ENCODE measurements at regions not wholly inside any gene's neighbourhood (a gene's known extent, or its start where the extent isn't known, plus 50 kb on each side); places are given as distances from the start of the nearest gene placed in this dataset.
A peak's percentile ranks its signal among the peaks of the same experiment; 100 is the strongest.
"Not testable (repeated sequence)": the region's sequence is repeated elsewhere in the genome, so short reads cannot be mapped to it uniquely, and the experiment has no call there.

- no peak for DNase-seq (ENCODE audit: low spot score)
- no peak for TF ChIP-seq CTCF (IDR thresholded peaks at IDR 0.05)
- ATAC-seq (ENCODE audit: low FRiP score), result no peak
These were observed 123.4 kb upstream of the ACBD5 start for GRCh38 chr10:27364028-27364427.

DNA sequence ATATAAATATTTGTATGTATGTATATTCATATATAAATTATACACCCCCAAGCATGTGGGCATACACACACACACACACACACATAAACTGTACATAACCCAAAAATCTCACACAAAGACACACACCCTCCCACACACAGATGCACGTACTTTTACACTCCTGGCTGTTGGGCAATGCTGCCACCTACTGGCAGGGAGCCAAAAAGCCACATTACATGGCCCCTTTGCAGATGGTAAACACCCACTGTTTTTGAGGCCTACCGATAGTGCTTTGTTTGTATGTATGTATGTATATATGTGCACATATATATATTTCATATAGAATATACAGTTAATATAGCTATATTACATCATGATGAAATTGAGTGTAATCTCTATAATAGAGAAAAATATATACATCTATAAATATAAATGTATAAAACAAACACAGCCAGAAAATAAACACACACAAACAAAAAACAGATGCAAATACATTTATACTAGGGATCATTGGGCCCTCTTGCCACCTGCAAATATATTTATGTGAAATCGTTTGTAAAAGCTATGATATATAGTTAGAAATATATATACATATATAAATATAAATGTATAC is 120.1 kb upstream of the ACBD5 start:
- ATAC-seq (ENCODE audit: low FRiP score) (no peak), DNase-seq (ENCODE audit: low spot score) (peak; percentile 56)
- peak in 1 of 3 donors; percentile 11 for TF ChIP-seq CTCF (IDR thresholded peaks at IDR 0.05)

DNA sequence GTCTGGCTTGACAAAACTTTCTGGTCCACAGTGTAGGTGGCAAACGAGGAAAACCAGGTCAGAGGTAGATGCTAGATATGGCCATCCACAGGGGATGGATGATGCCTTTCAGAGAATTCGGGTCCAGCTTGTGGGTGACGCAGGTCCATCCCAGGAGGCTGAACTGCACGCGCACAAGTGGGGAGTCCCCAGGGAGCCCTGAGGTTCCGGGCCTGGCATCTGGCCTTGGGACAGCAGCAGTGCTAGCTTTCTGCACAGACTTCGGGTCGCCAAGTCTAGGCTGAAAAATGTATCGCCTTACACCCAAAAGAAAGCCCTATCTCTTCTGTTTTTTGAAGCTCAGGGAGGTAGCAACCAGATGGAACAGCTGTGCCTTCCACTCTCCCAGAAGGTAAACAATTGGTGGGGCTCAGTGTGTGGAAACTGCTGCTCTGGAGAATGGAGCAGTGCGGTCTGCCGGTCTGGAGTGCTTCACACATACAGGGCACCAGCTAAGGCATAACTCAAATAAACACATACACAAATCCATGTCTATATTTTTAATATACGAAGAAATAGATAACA is 119.3 kb upstream of the ACBD5 start:
- TF ChIP-seq CTCF (IDR thresholded peaks at IDR 0.05), result no peak
- DNase-seq (ENCODE audit: low spot score), result no peak
- no peak for ATAC-seq (ENCODE audit: low FRiP score)

- ATAC-seq (ENCODE audit: low FRiP score), result no peak
- no peak for DNase-seq (ENCODE audit: low spot score)
- TF ChIP-seq CTCF (IDR thresholded peaks at IDR 0.05), result no peak
These were observed 116.1 kb upstream of the ACBD5 start for GRCh38 chr10:27356738-27357137.

DNA sequence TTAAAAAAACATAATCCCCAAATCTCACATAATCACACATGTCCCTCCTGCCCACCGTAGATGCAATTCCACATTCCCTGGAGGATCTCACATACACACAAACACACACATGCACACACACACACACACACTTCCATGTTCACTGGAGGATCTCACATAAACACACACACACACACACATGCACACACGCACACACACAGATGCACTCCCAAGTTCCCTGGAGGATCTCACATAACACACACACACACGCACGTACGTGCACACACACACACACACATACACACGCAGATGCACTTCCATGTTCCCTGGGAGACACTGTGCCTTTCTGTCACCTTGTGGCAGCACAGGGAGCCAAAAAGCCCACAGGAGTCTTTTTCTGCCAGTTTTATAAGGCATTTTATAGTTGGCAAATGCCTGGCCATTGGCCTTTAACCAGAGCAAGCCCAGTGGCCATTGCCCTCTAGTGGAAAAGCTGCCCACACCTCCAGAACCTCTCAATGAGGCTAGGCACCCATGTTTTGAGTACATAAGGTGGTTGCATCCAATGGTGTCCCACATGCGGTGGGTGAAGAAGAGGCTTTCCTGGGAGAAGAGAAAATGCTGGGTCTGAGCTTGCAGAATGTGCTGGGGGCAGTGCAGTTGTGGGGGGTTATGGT is 115.4 kb upstream of the ACBD5 start:
- ATAC-seq (ENCODE audit: low FRiP score) (no peak), DNase-seq (ENCODE audit: low spot score) (no peak)
- TF ChIP-seq CTCF (IDR thresholded peaks at IDR 0.05), result no peak

DNA sequence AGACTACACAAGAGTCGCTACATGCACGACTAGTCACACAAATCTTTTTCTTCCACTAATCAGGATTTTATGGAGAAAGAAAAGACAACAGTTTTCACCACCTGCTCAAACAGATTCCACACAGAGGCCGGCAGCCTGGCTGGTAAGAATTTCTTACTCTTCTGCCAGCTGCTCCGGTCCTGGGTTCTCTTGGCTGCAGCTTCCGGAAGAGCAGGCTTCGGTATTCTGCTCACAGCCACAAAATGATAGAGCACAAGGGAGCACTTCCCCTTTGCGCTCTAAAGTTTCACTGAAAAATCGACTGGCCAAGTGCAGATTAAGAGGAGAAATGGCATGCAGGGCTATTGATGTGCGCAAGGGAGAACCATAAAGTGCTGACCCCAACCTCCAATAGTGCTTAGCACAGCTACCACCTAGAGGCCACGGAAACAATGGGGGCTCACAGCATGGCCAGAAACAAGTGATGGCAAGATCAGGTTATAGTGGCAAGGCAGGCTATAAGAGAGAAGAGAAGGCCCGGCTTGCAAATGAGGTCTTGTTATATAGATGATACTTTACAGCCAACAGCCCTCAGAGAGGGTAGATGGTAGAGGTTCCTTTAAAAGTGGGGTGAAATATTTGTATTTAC is 114.2 kb upstream of the ACBD5 start:
- not testable (repeated sequence) for DNase-seq (ENCODE audit: low spot score); ATAC-seq (ENCODE audit: low FRiP score)

GRCh38 chr10:27354100-27354499 is 113.5 kb upstream of the ACBD5 start:
- ATAC-seq (ENCODE audit: low FRiP score); DNase-seq (ENCODE audit: low spot score): not testable (repeated sequence)

DNA sequence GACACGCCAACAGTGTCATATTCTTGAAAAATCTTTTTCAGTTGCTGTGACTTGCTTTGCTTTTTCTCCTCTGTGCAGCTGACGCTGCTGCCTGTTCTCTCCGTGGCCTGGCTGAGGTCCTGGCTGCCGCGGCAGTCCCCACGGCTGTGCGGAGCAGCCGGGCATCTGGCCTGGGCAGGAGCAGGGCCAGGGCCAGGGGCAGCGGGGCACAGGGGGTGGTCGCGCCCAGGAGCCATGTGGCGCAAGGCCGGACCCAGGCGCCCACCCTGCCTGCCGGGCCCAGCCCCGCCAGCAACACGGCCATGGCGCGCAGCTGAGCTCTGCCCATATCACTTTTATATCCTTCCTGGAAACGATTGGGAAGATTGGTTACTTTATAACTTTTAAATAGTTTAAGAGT is 109.4 kb upstream of the ACBD5 start:
- TF ChIP-seq CTCF (IDR thresholded peaks at IDR 0.05), result no peak
- ATAC-seq (ENCODE audit: low FRiP score), result no peak
- DNase-seq (ENCODE audit: low spot score), result no peak

DNA sequence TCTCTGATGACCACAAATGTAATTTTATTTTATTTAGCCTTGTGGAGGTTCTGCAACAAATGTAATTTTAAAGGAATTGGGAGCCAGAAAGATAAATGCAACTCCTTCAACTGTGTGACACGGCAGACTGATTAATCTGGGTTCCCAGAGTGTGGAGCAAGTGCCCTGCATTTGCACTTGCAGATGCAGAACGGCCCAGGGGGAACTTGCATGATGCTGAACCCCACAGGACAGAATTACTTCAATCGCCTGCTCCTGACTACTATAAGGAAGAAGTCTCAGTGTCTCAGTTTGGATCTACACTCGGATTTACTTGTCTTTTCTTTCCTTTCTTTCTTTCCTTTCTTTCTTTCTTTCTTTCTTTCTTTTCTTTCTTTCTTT is 107.2 kb upstream of the ACBD5 start:
- ATAC-seq (ENCODE audit: low FRiP score); DNase-seq (ENCODE audit: low spot score): not testable (repeated sequence)
